ENCODE measurements at regions not wholly inside any gene's neighbourhood (a gene's known extent, or its start where the extent isn't known, plus 50 kb on each side); places are given as distances from the start of the nearest gene placed in this dataset.
A peak's percentile ranks its signal among the peaks of the same experiment; 100 is the strongest.

DNA sequence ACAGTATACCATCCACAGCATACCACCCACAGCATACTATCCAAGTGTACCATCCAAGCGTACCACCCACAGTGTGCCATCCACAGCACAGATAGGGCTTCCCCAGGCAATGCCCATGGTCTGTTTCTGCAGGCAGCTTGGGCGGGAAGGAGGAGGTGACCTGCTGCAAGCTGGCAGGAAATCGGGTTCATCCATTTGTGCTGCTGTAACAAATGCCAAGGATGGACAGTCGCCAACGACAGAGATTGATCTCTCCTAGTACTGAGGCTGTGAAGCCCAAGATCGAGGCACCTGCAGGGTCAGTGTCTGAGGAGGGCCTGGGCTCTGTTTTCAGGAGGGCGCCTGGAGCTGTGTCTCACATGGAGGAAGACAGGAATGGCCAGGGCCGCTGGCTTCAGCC lies 93.6 kb upstream of the SNTG2 start:
- TF ChIP-seq, protein P1, sequence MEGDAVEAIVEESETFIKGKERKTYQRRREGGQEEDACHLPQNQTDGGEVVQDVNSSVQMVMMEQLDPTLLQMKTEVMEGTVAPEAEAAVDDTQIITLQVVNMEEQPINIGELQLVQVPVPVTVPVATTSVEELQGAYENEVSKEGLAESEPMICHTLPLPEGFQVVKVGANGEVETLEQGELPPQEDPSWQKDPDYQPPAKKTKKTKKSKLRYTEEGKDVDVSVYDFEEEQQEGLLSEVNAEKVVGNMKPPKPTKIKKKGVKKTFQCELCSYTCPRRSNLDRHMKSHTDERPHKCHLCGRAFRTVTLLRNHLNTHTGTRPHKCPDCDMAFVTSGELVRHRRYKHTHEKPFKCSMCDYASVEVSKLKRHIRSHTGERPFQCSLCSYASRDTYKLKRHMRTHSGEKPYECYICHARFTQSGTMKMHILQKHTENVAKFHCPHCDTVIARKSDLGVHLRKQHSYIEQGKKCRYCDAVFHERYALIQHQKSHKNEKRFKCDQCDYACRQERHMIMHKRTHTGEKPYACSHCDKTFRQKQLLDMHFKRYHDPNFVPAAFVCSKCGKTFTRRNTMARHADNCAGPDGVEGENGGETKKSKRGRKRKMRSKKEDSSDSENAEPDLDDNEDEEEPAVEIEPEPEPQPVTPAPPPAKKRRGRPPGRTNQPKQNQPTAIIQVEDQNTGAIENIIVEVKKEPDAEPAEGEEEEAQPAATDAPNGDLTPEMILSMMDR (conservative IDR thresholded peaks at IDR 0.05): no peak
- H3K27ac ChIP-seq: no peak overlapping the region

DNA sequence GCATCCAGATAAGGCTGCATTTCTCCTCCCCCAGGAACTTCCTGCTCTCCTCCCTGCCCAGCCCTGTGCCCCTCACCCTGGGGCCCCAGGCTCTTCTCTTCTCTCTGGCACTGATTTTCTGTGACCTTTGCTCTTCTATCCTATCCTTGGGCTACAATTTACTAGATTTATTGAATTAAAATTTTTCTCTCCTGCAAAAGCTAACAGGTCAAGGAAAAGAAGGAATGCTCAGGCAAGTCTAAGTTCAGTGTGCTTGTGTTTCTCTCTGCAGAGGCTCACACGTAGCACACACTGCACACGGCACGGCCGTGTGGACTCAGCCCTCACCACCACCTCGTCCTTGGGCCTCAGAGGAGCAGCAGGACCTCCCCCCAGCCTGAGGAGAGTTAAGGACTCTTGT lies 94.2 kb upstream of the SNTG2 start:
- no peak overlapping the region for H3K27ac ChIP-seq
- TF ChIP-seq, protein P1 (conservative IDR thresholded peaks at IDR 0.05): no peak

DNA sequence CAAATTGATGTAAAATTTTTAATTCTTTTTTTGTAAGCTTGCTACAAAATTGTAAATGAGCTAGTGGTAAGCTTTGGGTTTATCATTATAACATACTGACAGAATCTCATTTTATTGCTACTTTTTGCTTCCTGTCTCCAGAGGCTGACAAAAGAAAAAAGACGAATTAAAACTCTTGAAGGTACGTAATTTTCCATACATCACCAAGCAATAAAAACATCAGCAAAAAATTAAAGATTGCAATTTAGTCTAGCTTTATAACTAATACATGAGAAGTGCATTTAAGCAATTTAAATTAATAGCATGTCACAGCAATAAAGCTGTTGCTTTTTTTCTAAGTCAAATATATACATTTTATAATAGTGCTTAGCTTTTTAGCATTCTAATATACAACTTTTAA lies 94.6 kb upstream of the SNTG2 start:
- H3K27ac ChIP-seq: no peak overlapping the region
- TF ChIP-seq, protein P1 (conservative IDR thresholded peaks at IDR 0.05): no peak

- TF ChIP-seq, protein P1 (conservative IDR thresholded peaks at IDR 0.05): no peak
- H3K27ac ChIP-seq: no peak overlapping the region
These were observed 95.5 kb upstream of the SNTG2 start for GRCh38 chr2:855177-855576.

DNA sequence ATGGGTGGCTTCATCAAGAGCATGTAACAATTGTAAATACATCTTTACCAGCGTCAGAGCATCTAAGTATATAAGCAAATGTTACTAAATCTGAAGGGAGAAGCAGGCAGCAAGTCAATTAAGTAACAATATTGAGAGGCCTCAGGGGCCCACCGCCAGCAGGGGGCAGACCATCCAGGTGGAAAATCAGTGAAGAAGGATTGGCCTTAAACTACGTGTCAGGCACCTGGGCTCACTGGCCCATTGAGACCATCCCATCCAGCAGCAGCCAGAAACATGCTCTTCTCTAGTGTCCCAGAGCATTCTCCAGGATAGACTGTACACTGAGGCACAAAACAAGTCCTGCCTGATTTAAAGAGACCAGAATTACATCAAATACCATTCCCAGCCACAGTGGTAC lies 96.2 kb upstream of the SNTG2 start:
- TF ChIP-seq, protein P1 (conservative IDR thresholded peaks at IDR 0.05): peak; percentile 58; the same call in 1 of the 2 replicates
- H3K27ac ChIP-seq: no peak overlapping the region

DNA sequence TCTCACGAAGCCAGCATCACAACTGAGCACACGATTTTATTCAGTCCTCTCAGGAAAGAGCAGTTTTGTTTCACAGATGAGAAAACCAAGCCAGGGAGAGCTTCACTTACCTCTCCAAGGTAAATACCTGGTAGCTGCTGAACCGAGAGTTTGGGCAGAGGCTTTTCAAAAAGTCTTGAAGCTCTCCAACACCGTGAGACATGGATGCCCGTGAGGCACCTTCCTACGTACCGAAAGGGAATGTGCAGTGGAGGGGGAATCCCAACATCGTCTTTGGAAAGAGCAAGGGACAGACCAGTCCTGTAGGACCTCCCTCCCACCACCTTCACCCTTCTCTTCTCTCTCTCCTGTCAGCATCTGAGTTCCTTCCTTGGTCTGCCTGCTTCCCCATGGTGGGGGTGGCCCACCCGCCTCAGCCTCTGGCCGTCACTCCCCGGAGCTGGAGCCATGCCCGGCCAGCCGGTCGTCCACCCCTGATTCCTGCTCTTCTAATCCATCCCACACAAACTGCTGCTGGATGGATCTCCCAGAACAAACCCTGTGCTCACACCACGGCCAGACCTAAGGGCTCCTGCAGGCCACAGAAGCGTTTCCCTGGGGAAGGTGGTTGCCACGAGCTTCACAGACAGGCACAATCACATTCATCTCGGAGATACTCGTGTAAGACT lies 97.3 kb upstream of the SNTG2 start:
- H3K27ac ChIP-seq: no peak overlapping the region
- TF ChIP-seq, protein P1 (conservative IDR thresholded peaks at IDR 0.05): no peak

DNA sequence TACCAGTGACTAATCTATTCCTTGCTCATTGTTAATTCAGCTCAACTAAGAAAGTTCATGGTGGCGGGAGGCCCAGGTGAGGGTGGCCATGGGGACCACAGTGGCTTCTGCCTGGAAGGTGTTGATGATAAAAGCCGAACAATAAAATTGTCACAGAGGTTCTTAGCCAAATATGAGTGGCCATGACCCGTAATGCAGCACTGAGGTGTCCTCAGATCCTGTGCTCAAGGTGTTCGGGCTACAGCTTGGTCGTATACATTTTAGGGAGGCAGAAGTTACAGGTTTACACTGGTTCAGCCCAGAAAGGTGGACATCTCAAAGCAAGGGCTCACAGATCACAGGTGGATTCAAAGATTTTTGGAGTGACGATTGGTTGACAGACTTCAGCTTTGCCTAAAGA lies 98.5 kb upstream of the SNTG2 start:
- no peak overlapping the region for H3K27ac ChIP-seq
- TF ChIP-seq, protein P1 (conservative IDR thresholded peaks at IDR 0.05): no peak

Measured in VCaP (cell line).